Ovary (tissue), 7 donors: ENCODE measurements at regions not wholly inside any gene's neighbourhood (a gene's known extent, or its start where the extent isn't known, plus 50 kb on each side); places are given as distances from the start of the nearest gene placed in this dataset.

ENCODE experiments used
- DNase-seq, 5 donors: peaks; one replicate each; pipeline ENCODE4 v3.0.0-alpha.2; 2019 to 2020
- H3K27ac ChIP-seq, 2 donors: fragments of 200-600 bp; one replicate each; pipeline versions ENCODE4 v1.5.1 to v1.8.0; 2019 to 2022
- H3K27me3 ChIP-seq: fragments of 200-600 bp; one replicate; pipeline ENCODE4 v1.8.0; 2022
- H3K36me3 ChIP-seq: fragments of 200-600 bp; sonication (generic); one replicate; pipeline ENCODE4 v1.5.1; 2019
- H3K4me1 ChIP-seq: one replicate; pipeline ENCODE4 v1.8.1; 2013; ENCODE audit warnings: mild to moderate bottlenecking, moderate library complexity; ENCODE audit not compliant: insufficient read depth
- H3K4me3 ChIP-seq: fragments of 200-600 bp; sonication (generic); one replicate; pipeline ENCODE4 v1.5.1; 2017
- H3K9me3 ChIP-seq, 2 donors: fragments of 200-600 bp in 1 of 2; sonication (generic) in 1 of 2; one replicate each; pipeline versions ENCODE4 v1.5.1 to v1.8.1; 2013 to 2019; ENCODE audit warnings: mild to moderate bottlenecking in 1 of 2, moderate library complexity in 1 of 2
- CTCF ChIP-seq, 3 donors: fragments of 450-650 bp in 2 of 3; fragments of 200-600 bp in 1 of 3; IDR thresholded peaks; one replicate each; pipeline versions ENCODE4 v1.5.1 to v1.8.0; 2016 to 2022; ENCODE audit warnings: antibody characterized with exemption in 3 of 3, mild to moderate bottlenecking in 1 of 3
- EP300 ChIP-seq: sonication (generic); formaldehyde crosslinking; IDR thresholded peaks from one replicate; pipeline ENCODE4 v1.6.1; 2017; ENCODE audit warnings: antibody characterized with exemption
- POLR2A ChIP-seq: fragments of 450-650 bp; IDR thresholded peaks from one replicate; pipeline ENCODE4 v1.6.1; 2017; ENCODE audit warnings: antibody characterized with exemption, mild to moderate bottlenecking, moderate library complexity
- WGBS, 3 donors: extraction: QIAGEN DNeasy Blood & Tissue Kit in 1 of 3; methylation state at CpG; one replicate each; pipeline versions ENCODE4 v1.1.5 to v1.1.7; 2013 to 2017; 5-methylcytosine and 5-hydroxymethylcytosine counted together
- intact Hi-C, 4 donors: fragments of 100-400 bp; cut with DNase I; formaldehyde crosslinking; loops; one replicate each; pipeline versions ENCODE4 v1.11.0 to v1.15.1; 2022 to 2023
- donor health status: DM: no; HTN: no; CAD: no; lungs with moderate emphysema.
- donor health status: DM: no; HTN: no; CAD: no.
- donor health status: Bipolar disorder and iron deficiency.
- donor health status: DM: no; HTN: no; CAD: no.
- donor health status: DM: yes; HTN: yes; CAD: no.

DNA sequence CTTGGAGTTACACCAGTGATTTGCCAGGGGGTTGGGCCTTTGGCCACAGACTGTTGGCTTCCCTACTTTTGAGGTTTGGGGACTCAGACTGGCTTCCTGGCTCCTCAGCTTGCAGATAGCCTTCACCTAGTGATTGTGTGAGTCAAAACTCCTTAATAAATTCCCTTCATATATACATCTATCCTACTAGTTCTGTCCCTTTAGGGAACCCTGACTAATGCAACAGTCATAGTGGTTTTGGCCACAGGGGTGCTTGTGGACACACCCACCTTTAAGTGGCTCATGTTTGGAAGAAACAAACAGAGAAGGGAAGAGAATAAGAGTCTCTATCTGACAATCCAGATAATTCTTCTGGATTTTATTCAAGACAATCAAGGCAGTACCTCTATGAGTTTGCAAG lies 457.7 kb downstream of the EPHA3 start:
- H3K4me1 ChIP-seq: no peaks in the 10 kb centered on the region
- no peak for TF ChIP-seq POLR2A
- TF ChIP-seq CTCF (IDR thresholded peaks at IDR 0.05): no peak
- no peak for TF ChIP-seq EP300
- intact Hi-C loops: no loop called here

DNA sequence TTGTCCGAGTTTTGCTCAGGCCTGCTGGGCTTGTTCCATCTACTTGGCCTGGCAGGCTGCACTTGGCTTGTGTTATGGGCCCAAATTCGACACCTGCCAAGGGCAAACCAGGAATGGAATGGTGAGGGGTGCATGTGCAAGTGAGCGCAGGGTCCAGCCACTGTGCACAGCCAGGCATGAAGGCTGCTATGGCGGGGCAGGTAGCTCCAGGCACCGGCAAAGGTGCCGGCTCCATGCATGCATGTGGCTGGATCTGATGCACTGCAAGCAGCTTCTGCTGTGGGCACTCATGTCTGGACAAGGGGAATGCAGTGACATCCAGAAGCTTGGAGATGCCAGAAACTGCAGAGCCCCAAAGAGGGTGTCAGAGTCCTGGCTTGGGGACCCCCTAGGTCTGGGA lies 463.0 kb downstream of the EPHA3 start:
- Histone ChIP-seq H3K27me3 (no peaks in the 10 kb centered on the region), H3K9me3 (no peaks in the 10 kb centered on the region), H3K4me3 (no peak overlapping the region), H3K36me3 (no peaks in the 10 kb centered on the region), H3K4me1 (peaks cover 8% of the 10 kb centered on the region), H3K27ac (no peak overlapping the region)
- intact Hi-C loops: no loop called here
- TF ChIP-seq CTCF (IDR thresholded peaks at IDR 0.05): no peak
- TF ChIP-seq POLR2A: no peak
- TF ChIP-seq EP300: no peak
- WGBS, 3 donors: 89 to 96% (median 92%) methylated on average over 6 of the region's 6 CpGs
- DNase-seq: no peak

More for the DNA sequence above, 457.7 kb downstream of the EPHA3 start:
- Histone ChIP-seq H3K27me3 (no peaks in the 10 kb centered on the region), H3K4me3 (no peak overlapping the region), H3K36me3 (no peaks in the 10 kb centered on the region), H3K27ac (no peak overlapping the region), H3K9me3 (no peaks in the 10 kb centered on the region)
- DNase-seq: no peak

- WGBS, 3 donors: 62 to 70% (median 68%) methylated on average over 10 of the region's 10 CpGs
Observed at GRCh38 chr3:89571298-89571697, 463.9 kb downstream of the EPHA3 start.

GRCh38 chr3:89571707-89572106 lies 464.3 kb downstream of the EPHA3 start:
- intact Hi-C loops: no loop called here

More at GRCh38 chr3:89571298-89571697, 463.9 kb downstream of the EPHA3 start:
- no peak for DNase-seq
- no peak overlapping the region for H3K27ac ChIP-seq
- no peaks in the 10 kb centered on the region for H3K36me3 ChIP-seq
- TF ChIP-seq EP300 (no peak), CTCF (IDR thresholded peaks at IDR 0.05) (no peak), POLR2A (no peak)
- H3K9me3 ChIP-seq: no peaks in the 10 kb centered on the region
- peaks cover 8% of the 10 kb centered on the region for H3K4me1 ChIP-seq
- no peak overlapping the region for H3K4me3 ChIP-seq
- intact Hi-C loops: no loop called here
- no peaks in the 10 kb centered on the region for H3K27me3 ChIP-seq

More at GRCh38 chr3:89571707-89572106, 464.3 kb downstream of the EPHA3 start:
- WGBS, 3 donors: 29 to 45% (median 40%) methylated on average over 7 of the region's 7 CpGs
- Histone ChIP-seq H3K36me3 (no peaks in the 10 kb centered on the region), H3K4me3 (no peak overlapping the region), H3K9me3 (no peaks in the 10 kb centered on the region), H3K4me1 (peaks cover 8% of the 10 kb centered on the region), H3K27me3 (no peaks in the 10 kb centered on the region), H3K27ac (no peak overlapping the region)
- peak in 3 of 5 donors; percentile 13 to 25 (median 21) for DNase-seq
- TF ChIP-seq CTCF (IDR thresholded peaks at IDR 0.05): no peak
- TF ChIP-seq EP300: no peak
- no peak for TF ChIP-seq POLR2A
